Inflammatory macrophage (primary cell): ENCODE measurements at regions not wholly inside any gene's neighbourhood (a gene's known extent, or its start where the extent isn't known, plus 50 kb on each side); places are given as distances from the start of the nearest gene placed in this dataset.

Experiments used
- DNase-seq, 2 donors: peaks; one replicate each; pipeline ENCODE4 v3.0.0-alpha.2; 2020 to 2022

- no peak for DNase-seq
Observed at GRCh38 chr18:37636831-37637477, 71.4 kb upstream of the CELF4 start.

GRCh38 chr18:37634516-37634915 is 68.9 kb upstream of the CELF4 start:
- DNase-seq = no peak

- no peak for DNase-seq
Observed at GRCh38 chr18:37631422-37631821, 65.8 kb upstream of the CELF4 start.

- no peak for DNase-seq
Observed at GRCh38 chr18:37630334-37630733, 64.7 kb upstream of the CELF4 start.

GRCh38 chr18:37628470-37629220 is 63.0 kb upstream of the CELF4 start:
- no peak for DNase-seq

- no peak for DNase-seq
Observed at GRCh38 chr18:37624318-37624717, 58.7 kb upstream of the CELF4 start.

- DNase-seq = no peak
Observed at GRCh38 chr18:37619964-37620363, 54.4 kb upstream of the CELF4 start.

GRCh38 chr18:37617623-37618022 is 52.0 kb upstream of the CELF4 start:
- DNase-seq = no peak
